GM06990 (cell line): ENCODE measurements at regions not wholly inside any gene's neighbourhood (a gene's known extent, or its start where the extent isn't known, plus 50 kb on each side); places are given as distances from the start of the nearest gene placed in this dataset.

ENCODE experiments used
- DNase-seq: peaks from one replicate; pipeline ENCODE4 v3.0.0-alpha.2; 2011; ENCODE audit not compliant: insufficient read length; ENCODE audit errors: extremely low read depth
- H3K27me3 ChIP-seq: replicated peaks from 2 replicates; pipeline ENCODE4 v1.6.0; 2011; ENCODE audit warnings: low read length; ENCODE audit not compliant: control insufficient read depth, insufficient read depth
- H3K36me3 ChIP-seq: 2 replicates; pipeline ENCODE4 v1.5.1; 2011; ENCODE audit warnings: low read length; ENCODE audit not compliant: control insufficient read depth, insufficient read depth
- H3K4me3 ChIP-seq: replicated peaks from 2 replicates; pipeline ENCODE4 v1.5.1; 2011; ENCODE audit warnings: low read depth, mild to moderate bottlenecking, control low read depth, low read length
- TF ChIP-seq, protein P1 (sequence below): IDR thresholded peaks from 2 replicates; pipeline ENCODE4 v1.5.1; 2011; ENCODE audit warnings: low read length, control low read depth, mild to moderate bottlenecking, inconsistent platforms; ENCODE audit not compliant: insufficient read depth, poor library complexity, severe bottlenecking

DNA sequence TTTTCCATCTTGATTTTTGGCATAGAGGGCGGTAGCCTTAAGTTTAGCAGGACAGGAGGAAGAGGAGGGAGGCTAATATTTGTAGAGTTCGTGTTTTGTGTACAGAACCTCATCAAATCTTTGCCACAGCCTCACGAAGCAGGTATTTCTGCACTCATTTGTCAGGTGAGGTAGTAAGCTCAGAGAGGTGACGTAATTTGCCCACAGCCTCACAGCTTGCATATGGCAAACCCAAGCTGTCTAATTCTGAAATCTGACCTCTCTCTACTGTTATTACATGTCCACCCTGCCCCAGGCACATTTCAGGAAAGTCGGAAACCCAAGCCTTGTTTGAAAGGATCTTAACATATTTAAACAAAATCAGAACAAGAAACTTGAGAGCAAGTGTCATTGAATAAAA, 91.1 kb upstream of the TPM1 start:
- H3K27me3 ChIP-seq, result no peaks in the 10 kb centered on the region; the same call in 1 of the 2 replicates
- DNase-seq, result no peak
- no peak overlapping the region for H3K4me3 ChIP-seq
- TF ChIP-seq, protein P1, sequence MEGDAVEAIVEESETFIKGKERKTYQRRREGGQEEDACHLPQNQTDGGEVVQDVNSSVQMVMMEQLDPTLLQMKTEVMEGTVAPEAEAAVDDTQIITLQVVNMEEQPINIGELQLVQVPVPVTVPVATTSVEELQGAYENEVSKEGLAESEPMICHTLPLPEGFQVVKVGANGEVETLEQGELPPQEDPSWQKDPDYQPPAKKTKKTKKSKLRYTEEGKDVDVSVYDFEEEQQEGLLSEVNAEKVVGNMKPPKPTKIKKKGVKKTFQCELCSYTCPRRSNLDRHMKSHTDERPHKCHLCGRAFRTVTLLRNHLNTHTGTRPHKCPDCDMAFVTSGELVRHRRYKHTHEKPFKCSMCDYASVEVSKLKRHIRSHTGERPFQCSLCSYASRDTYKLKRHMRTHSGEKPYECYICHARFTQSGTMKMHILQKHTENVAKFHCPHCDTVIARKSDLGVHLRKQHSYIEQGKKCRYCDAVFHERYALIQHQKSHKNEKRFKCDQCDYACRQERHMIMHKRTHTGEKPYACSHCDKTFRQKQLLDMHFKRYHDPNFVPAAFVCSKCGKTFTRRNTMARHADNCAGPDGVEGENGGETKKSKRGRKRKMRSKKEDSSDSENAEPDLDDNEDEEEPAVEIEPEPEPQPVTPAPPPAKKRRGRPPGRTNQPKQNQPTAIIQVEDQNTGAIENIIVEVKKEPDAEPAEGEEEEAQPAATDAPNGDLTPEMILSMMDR, result no peak
- no peaks in the 10 kb centered on the region for H3K36me3 ChIP-seq

DNA sequence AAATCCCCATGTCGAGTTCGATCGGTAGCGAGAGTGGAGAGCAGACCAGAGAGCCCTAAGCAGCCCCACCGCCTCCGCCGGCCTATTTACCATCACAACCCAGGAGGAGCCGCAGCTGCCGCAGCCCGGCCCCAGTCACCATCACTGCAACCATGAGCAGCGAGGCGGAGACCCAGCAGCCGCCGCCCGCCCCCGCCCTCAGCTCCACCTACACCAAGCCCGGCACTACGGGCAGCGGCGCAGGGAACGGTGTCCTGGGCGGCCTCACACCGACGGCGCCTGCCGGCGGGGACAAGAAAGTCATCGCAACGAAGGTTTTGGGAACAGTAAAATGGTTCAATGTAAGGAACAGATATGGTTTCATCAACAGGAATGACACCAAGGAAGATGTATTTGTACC, 89.5 kb upstream of the TPM1 start:
- Histone ChIP-seq H3K4me3 (no peak overlapping the region), H3K36me3 (no peaks in the 10 kb centered on the region), H3K27me3 (no peaks in the 10 kb centered on the region)
- TF ChIP-seq, protein P1, result no peak
- DNase-seq, result no peak

DNA sequence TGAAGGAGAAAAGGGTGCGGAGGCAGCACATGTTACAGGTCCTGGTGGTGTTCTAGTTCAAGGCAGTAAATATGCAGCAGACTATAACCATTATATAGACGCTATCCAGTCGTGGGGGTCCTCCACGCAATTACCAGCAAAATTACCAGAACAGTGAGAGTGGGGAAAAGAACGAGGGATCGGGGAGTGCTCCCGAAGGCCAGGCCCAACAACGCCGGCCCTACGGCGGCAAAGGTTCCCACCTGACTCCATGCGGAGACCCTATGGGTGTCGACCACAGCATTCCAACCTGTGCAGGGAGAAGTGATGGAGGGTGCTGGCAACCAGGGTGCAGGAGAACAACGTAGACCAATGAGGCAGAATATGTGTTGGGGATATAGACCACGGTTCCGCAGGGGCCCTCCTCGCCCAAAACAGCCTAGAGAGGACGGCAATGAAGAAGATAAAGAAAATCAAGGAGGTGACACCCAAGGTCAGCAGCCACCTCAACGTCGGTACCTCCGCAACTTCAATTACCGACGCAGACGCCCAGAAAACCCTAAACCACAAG, 89.0 kb upstream of the TPM1 start:
- TF ChIP-seq, protein P1, result no peak

DNA sequence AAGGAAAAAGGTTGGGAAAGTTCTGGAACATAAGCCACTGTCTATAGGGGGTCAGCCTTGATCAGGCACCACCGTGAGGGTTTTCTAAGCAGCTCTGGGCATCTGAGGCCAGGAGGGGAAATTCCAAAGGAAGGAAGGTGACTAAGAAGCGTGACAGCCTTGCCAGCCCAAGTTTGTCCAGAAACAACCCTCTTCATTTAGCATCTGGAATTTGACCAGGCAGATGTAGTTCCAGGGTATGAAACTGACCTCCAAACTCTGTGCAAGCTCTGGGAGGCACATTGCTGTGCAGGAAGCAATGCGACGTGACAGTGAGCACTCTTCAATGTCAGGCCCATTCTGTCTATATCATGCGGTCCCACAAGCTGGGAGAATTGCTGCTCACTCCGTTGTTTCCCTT, 85.4 kb upstream of the TPM1 start:
- TF ChIP-seq, protein P1, result no peak
- H3K36me3 ChIP-seq, result no peaks in the 10 kb centered on the region
- DNase-seq, result no peak
- H3K27me3 ChIP-seq, result no peaks in the 10 kb centered on the region
- H3K4me3 ChIP-seq, result no peak overlapping the region

More for the DNA sequence above, 89.0 kb upstream of the TPM1 start:
- no peak for DNase-seq
- Histone ChIP-seq H3K4me3 (no peak overlapping the region), H3K27me3 (no peaks in the 10 kb centered on the region), H3K36me3 (no peaks in the 10 kb centered on the region)

DNA sequence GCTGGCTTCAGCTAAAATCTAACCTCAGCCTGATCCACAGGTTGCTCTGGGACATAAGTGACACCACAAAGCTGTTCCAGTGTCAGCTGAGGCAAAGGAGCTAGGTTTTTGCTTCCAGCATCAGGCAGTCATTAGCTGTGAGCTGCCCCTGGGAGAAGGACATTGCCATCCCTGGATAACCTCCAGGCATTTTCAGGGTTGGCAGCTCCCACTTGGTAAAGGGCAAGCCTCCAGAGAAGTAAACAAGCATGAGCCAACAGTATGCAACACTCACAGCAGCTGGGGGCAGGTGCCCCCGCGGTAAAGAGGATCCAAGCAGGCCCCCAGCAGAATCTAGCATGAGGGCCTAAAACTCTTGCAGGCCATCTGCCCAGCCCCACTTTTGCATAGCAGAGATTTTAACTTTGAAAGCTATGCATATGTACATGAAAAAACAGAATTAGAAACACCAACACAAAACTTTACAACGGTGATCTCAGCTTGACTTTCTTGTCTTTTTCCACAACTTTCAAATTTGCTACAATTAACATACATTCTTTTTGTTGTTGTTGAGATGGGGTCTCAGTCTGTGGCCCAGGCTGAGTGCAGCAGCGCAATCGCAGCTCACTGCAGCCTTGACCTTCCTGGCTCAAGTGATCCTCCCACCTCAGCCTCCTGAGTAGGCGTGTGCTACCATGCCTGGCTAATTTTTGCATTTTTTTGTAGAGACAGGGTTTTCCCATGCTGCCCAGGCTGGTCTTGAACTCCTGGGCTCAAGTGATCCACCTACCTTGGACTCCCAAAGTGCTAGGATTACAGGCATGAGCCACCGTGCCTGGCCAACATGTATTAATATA, 83.8 kb upstream of the TPM1 start:
- TF ChIP-seq, protein P1, result no peak
- H3K36me3 ChIP-seq, result no peaks in the 10 kb centered on the region
- DNase-seq, result no peak

More for the DNA sequence above, 83.8 kb upstream of the TPM1 start:
- Histone ChIP-seq H3K27me3 (no peaks in the 10 kb centered on the region), H3K4me3 (no peak overlapping the region)
